AG20443 (cell line): ENCODE measurements at regions not wholly inside any gene's neighbourhood (a gene's known extent, or its start where the extent isn't known, plus 50 kb on each side); places are given as distances from the start of the nearest gene placed in this dataset.

Experiments used
- DNase-seq: peaks from one replicate; pipeline ENCODE4 v3.0.0; 2012; ENCODE audit warnings: low spot score, mixed read lengths

DNA sequence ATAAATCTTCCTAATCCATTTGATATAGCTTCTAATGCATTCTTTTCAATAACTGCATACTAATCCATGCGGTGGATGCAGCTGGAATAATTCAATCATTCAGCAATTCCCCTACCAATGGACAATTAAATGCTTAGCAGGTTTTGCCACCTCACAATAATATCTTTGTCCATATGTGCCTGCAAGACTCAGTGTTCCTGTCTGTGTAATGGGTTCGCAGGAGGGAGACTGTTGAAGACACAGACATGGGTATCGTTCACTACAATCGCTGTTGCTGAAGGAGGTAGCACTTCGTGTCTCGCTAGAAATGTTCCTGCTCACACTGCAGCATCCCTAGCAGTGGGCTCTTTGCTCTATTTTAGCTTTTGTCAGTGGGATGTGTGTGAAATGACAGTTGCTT is 214.4 kb downstream of the MED10 start:
- DNase-seq = no peak

DNA sequence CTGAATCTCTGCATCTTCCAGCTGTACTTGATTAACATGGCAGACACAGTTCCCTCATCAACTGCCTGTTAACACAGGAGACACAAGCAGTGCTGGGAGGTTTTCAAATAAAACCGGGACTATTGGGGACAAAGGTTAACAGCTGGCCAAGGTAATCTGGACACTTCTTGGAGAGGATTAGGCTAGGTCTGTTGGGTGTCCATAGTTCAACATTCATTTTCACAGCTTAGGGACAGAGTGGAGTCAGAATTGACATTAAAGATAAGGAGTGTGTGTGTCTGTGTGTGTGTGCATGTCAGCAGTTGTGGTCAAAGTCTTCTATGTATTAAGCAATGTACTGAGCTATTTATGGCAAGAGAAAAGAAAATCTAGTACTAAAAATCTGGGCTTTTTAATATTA is 216.2 kb downstream of the MED10 start:
- no peak for DNase-seq

GRCh38 chr5:6161257-6161656 is 217.1 kb downstream of the MED10 start:
- no peak for DNase-seq

GRCh38 chr5:6159832-6160430 is 218.4 kb downstream of the MED10 start:
- DNase-seq = no peak

- DNase-seq = peak; percentile 73
These were observed 219.1 kb downstream of the MED10 start for GRCh38 chr5:6158974-6159831.

GRCh38 chr5:6154216-6154615 is 224.1 kb downstream of the MED10 start:
- no peak for DNase-seq

- DNase-seq = no peak
These were observed 232.1 kb downstream of the MED10 start for GRCh38 chr5:6146271-6146670.

- no peak for DNase-seq
These were observed 232.6 kb downstream of the MED10 start for GRCh38 chr5:6145616-6146237.

- no peak for DNase-seq
These were observed 234.8 kb downstream of the MED10 start for GRCh38 chr5:6143523-6143922.

- DNase-seq = no peak
These were observed 236.0 kb downstream of the MED10 start for GRCh38 chr5:6142353-6142752.

- DNase-seq = no peak
These were observed 238.1 kb downstream of the MED10 start for GRCh38 chr5:6140219-6140618.

GRCh38 chr5:6135977-6136376 is 242.4 kb downstream of the MED10 start:
- DNase-seq = no peak

DNA sequence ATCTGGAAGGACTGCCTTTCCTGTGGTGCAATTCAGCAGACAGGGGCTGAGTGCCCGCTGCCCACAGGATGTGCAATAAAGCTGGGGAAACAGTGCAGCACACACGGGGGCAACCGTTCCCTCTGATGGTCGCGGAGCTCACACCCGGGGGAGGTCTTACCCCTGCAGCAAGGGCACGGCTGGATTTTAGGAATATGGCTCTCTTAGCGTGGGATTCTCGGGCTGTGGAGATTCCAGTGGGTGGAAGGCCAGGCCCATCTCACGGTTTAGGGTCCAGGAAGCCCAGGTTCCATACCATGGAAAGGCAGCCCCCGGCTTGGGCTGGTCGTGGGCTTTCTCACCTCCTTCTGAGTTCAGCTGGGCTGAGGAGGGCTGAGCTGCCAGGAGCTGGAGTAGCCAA is 244.1 kb downstream of the MED10 start:
- DNase-seq = no peak

DNA sequence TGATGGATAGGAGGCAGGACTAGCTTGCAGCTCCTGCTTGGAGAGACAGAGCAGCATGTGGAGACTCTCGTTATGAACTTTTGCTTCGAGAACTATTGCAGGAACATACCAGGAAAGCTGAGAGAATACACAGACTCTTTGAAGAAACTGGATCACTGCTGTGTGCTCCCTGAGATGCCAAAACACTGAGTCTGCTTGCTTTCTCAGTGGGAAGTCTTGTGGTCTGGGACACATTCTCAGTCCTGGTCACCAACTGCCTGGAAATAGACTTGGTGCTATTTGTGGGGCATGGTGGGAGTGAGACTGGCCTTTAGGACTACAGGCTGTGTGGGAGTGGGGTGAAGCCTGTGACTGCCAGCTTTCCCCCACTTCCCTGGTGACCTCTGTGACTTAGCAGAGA is 252.6 kb downstream of the MED10 start:
- DNase-seq = no peak

DNA sequence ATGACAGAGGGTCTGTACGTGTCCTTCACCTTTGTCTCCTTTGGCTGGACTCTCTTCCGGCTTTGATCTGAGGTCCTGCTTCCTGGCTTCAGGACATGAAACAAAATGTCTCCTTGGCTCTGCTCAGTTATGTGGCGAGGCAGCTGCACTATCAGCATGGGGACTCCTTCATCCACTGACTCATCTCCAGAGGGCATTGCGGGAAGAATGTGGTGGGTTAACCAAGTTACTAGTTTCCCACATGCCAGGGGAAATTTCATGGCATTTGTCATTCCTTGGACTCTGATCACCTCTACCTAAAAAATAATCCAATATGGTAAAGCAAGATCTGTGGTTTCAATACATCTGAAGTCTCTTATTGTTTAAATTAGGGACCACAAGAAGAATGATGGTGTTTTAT is 259.7 kb downstream of the MED10 start:
- no peak for DNase-seq

DNA sequence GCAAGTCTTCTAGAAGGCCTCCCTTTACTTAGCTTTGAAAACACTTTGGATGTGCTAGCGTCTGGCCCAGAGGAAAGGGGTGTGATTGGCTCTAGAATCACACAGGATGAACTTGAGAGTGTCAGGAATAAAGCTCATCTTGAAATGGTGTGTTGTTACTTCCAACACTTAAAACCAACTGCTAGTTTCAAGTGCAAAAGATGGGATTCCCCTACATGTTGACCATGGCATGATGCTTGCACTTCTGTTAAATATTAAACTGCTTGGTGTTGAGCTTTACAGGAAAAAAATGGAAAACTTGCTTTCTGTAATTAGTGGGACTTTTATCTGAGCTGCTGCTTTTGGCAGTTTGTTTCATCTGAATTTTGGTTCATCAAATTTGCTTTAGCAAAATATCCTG is 261.1 kb downstream of the MED10 start:
- no peak for DNase-seq

DNA sequence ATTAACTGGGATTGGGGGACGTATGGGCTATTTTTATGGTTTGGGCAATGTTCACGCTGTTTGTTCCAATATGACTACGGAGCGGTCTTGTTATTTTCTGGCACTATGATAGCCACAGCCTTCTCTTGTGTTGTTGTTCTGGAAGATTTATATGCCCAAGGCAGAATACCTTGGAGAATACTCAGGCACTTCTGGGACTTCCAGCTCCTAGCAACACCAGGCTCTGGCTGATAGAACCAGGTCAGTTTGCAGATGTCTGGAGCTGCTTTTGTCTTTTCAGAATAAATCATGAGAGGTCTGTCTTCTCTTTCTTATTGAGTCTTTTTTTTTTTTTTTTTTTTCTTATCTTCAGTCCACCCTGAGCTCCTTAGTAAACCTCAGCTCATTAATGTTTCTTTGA is 262.5 kb downstream of the MED10 start:
- DNase-seq = no peak

- DNase-seq = no peak
These were observed 265.8 kb downstream of the MED10 start for GRCh38 chr5:6112538-6112937.

GRCh38 chr5:6112125-6112524 is 266.2 kb downstream of the MED10 start:
- no peak for DNase-seq

GRCh38 chr5:6111131-6111530 is 267.2 kb downstream of the MED10 start:
- DNase-seq = no peak

DNA sequence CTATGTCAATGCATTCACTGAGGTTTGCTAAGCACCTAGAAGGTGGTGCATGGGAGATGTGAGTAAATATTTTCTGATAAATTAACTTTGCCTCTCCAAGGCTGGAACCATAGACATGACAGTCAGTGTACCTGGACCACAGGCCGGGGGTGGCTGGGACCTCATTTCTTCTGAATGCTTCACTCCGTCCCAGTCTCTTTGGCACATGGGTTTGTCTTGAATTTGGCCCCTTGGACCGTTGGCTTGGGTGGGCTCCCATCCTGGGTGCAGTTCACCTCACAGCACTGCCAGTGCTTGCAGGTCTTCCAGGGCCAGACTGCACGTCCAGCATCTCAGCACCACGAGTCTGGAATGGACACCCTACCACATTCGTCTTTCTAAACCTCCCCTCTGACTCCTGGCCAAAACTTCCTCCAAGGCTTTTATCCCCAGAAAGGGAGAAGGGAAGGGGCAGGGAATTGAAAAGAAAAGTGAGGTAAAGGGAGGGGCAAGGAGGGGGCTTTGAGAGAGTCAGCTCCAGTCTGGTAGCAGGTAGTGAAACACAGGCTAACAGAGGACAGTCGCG is 267.8 kb downstream of the MED10 start:
- DNase-seq = no peak

DNA sequence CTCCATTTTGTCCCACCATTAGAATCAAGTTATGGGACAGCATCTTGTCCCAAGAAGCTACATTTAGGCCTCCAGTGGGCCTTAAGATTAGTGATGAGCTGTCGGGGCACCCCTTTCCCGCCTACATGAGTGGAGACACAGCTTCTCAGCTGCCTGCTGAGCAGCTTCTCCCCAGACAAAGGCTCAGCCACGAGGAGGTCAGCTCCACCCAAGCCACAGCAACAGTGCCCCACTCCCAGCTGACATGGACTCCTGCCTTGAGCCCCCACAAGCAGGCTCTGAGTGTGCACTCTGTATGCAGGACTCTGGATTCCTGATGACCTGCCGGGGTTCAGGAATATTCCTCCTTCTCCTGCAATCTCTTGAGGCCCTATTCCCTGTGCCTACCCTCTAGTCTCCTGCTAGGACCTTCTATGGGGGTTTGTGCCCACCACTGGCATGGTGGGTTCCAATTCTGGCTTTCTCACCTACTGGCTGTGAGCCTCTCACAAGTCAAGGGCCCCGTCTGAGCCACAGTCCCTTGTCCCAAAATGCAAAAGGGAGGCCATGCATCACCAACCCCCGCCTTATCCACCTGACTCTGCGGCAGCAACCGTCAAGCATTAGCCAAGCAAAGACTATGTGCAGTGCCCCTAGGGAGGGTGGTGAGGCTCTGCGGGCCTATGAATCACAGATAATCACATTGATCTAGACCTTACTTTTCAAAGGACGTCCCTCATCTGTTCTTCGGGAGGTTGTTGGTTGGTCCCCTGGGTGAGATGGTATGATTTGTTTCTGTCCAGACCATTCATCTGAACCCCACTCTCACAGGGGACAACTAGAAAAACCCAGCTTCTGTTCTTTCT is 269.1 kb downstream of the MED10 start:
- no peak for DNase-seq
